Smooth muscle cell (in vitro differentiated cells): ENCODE measurements at regions not wholly inside any gene's neighbourhood (a gene's known extent, or its start where the extent isn't known, plus 50 kb on each side); places are given as distances from the start of the nearest gene placed in this dataset.

Experiments used
- DNase-seq: peaks from one replicate; lab custom pipeline; 2025; ENCODE audit not compliant: unreplicated experiment; lab: John Stamatoyannopoulos, UW
- H2AFZ ChIP-seq: fragments of 200-600 bp; sonication (generic); 2 replicates; pipeline ENCODE4 v1.6.0; 2016; ENCODE audit warnings: antibody characterized with exemption, low read depth, mild to moderate bottlenecking
- H3F3A ChIP-seq: fragments of 200-600 bp; sonication (generic); 2 replicates; pipeline ENCODE4 v1.6.0; 2017; ENCODE audit warnings: antibody characterized with exemption, low read depth
- H3K27ac ChIP-seq: fragments of 200-600 bp; sonication (generic); 2 replicates; pipeline ENCODE4 v1.5.1; 2016; ENCODE audit warnings: low read depth, mild to moderate bottlenecking
- H3K27me3 ChIP-seq: fragments of 200-600 bp; sonication (generic); 2 replicates; pipeline ENCODE4 v1.6.1; 2016; ENCODE audit warnings: low read depth, mild to moderate bottlenecking
- H3K36me3 ChIP-seq: fragments of 200-600 bp; sonication (generic); 2 replicates; pipeline ENCODE4 v1.5.1; 2016; ENCODE audit warnings: low read depth
- H3K4me1 ChIP-seq: fragments of 200-600 bp; sonication (generic); 2 replicates; pipeline ENCODE4 v1.5.1; 2016; ENCODE audit warnings: low read depth
- H3K4me2 ChIP-seq: fragments of 200-600 bp; sonication (generic); 2 replicates; pipeline ENCODE4 v1.6.0; 2016; ENCODE audit warnings: mild to moderate bottlenecking
- H3K4me3 ChIP-seq: fragments of 200-600 bp; sonication (generic); 2 replicates; pipeline ENCODE4 v1.5.1; 2016; ENCODE audit warnings: mild to moderate bottlenecking
- H3K79me2 ChIP-seq: fragments of 200-600 bp; sonication (generic); 2 replicates; pipeline ENCODE4 v1.6.0; 2016; ENCODE audit warnings: low read depth, mild to moderate bottlenecking
- H3K9ac ChIP-seq: fragments of 200-600 bp; sonication (generic); 2 replicates; pipeline ENCODE4 v1.6.0; 2016; ENCODE audit warnings: low read depth
- H3K9me3 ChIP-seq: fragments of 200-600 bp; sonication (generic); replicated peaks from 2 replicates; pipeline ENCODE4 v1.5.1; 2016; ENCODE audit warnings: low read depth
- H4K20me1 ChIP-seq: fragments of 200-600 bp; sonication (generic); 2 replicates; pipeline ENCODE4 v1.6.0; 2016; ENCODE audit warnings: low read depth
- CTCF ChIP-seq: fragments of 200-600 bp; sonication (generic); IDR thresholded peaks from 2 replicates; pipeline ENCODE4 v1.5.1; 2017; ENCODE audit warnings: borderline replicate concordance, mild to moderate bottlenecking, antibody characterized with exemption; ENCODE audit not compliant: insufficient read depth, poor library complexity, severe bottlenecking
- WGBS: methylation state at CpG from one replicate; pipeline ENCODE4 v1.1.7; 2016; ENCODE audit warnings: low lambda C conversion rate; 5-methylcytosine and 5-hydroxymethylcytosine counted together

- H3K79me2 ChIP-seq: no peaks in the 10 kb centered on the region
- no peak overlapping the region for H3K27ac ChIP-seq
- H3K4me2 ChIP-seq: no peak overlapping the region
- no peaks in the 10 kb centered on the region for H3F3A ChIP-seq
- WGBS: 90% methylated on average over 22 of the region's 22 CpGs
- no peak overlapping the region for H3K9ac ChIP-seq
- TF ChIP-seq CTCF: no peak
- no peak overlapping the region for H2AFZ ChIP-seq
- H3K9me3 ChIP-seq: no peaks in the 10 kb centered on the region
- DNase-seq: no peak
- no peak overlapping the region for H3K4me3 ChIP-seq
- no peaks in the 10 kb centered on the region for H3K36me3 ChIP-seq
- H3K4me1 ChIP-seq: no peaks in the 10 kb centered on the region
- no peaks in the 10 kb centered on the region for H3K27me3 ChIP-seq
- H4K20me1 ChIP-seq: no peaks in the 10 kb centered on the region
Measured at GRCh38 chr7:156003220-156004162, 191.2 kb upstream of the SHH start.

GRCh38 chr7:156002362-156003066 lies 190.3 kb upstream of the SHH start:
- WGBS: 90% methylated on average over 17 of the region's 17 CpGs
- H3K4me3 ChIP-seq: no peak overlapping the region
- DNase-seq: no peak

GRCh38 chr7:156001496-156002260 lies 189.4 kb upstream of the SHH start:
- Histone ChIP-seq H3F3A (no peaks in the 10 kb centered on the region), H3K4me2 (no peak overlapping the region), H4K20me1 (no peaks in the 10 kb centered on the region), H2AFZ (no peak overlapping the region), H3K79me2 (no peaks in the 10 kb centered on the region), H3K9me3 (no peaks in the 10 kb centered on the region), H3K9ac (no peak overlapping the region), H3K4me1 (no peaks in the 10 kb centered on the region), H3K27me3 (no peaks in the 10 kb centered on the region), H3K27ac (no peak overlapping the region), H3K36me3 (no peaks in the 10 kb centered on the region), H3K4me3 (no peak overlapping the region)
- no peak for TF ChIP-seq CTCF
- DNase-seq: no peak
- WGBS: 92% methylated on average over 25 of the region's 25 CpGs

More at GRCh38 chr7:156002362-156003066, 190.3 kb upstream of the SHH start:
- Histone ChIP-seq H3F3A (no peaks in the 10 kb centered on the region), H3K79me2 (no peaks in the 10 kb centered on the region), H3K9me3 (no peaks in the 10 kb centered on the region), H2AFZ (no peak overlapping the region), H3K4me1 (no peaks in the 10 kb centered on the region), H4K20me1 (no peaks in the 10 kb centered on the region), H3K27me3 (no peaks in the 10 kb centered on the region), H3K27ac (no peak overlapping the region), H3K4me2 (no peak overlapping the region), H3K36me3 (no peaks in the 10 kb centered on the region), H3K9ac (no peak overlapping the region)
- TF ChIP-seq CTCF: no peak
